COLO829 (cell line): ENCODE measurements at regions not wholly inside any gene's neighbourhood (a gene's known extent, or its start where the extent isn't known, plus 50 kb on each side); places are given as distances from the start of the nearest gene placed in this dataset.
"Not testable (repeated sequence)": the region's sequence is repeated elsewhere in the genome, so short reads cannot be mapped to it uniquely, and the experiment has no call there.

Experiments
- DNase-seq: peaks from one replicate; pipeline ENCODE4 v3.0.0; 2012; ENCODE audit warnings: low spot score

DNA sequence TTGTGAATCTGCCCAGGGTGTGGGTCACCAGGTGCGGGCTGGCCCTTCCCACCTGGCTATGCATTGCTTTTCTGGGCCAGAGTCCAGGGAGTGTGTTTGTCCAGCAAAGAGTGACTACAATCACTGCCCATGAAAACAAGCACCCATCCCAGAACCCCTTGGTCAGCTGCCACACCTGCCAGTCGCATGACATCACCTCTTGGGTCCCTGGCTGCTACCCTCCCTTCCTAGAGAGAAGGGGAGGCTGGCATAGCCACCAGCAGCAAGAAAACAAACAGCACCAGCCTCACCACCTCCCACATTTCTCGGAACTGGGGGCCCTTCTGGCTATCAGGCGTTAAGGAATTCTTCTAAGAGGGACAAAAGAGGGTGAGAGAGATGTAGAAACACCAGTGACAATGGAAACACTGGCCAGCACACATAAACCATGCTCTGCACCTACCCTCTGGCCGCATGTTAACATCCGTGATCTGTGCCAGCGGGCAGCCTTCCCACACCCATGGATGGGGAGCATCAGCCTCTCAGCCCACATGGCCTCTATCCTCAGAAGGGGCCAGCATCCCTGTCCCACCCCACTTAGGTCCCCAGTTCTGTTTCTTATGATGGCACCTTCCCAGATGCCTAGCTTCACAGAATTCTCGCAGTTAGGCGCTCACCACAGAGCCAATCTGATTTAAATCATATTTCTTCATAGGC lies 109.7 kb upstream of the GLI2 start:
- no peak for DNase-seq

DNA sequence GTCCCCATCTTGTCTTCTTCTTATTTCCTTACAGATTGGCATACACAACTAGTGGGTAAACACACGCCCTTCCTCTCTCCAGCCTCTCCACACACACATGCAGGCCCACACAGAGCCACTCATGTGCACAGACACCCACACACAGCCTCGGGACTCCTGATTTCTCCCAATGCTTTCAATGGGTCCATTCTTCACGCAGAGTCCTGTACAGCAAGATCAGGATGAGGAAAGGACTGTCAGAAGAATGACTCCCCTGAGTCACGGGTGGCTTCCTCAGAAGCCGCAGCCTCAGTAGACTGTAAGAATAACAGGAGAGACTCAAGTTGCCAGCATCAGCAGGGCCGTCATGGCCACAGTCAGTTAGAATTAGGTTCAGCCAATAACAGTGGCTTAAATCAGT lies 109.1 kb upstream of the GLI2 start:
- DNase-seq = peak; percentile 65

DNA sequence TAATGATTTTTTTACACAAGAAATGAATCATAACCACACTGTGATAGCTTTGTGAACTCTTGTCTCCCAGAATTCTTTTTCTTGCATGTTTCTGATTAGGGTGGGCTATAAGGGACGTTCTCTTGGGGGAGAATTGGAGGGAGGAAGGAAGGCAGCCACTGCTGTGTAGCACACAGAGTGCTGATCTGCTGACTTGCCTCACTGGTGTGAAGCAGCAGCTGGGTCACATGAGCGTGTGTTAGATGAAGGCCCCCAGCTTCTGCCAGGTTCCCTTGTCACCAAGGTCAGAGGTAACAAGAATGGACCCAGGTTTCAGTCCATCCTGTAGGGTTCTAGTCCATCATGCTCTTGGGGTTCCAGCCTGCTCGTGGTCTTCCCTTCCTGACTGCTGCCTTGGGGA lies 107.4 kb upstream of the GLI2 start:
- no peak for DNase-seq

DNA sequence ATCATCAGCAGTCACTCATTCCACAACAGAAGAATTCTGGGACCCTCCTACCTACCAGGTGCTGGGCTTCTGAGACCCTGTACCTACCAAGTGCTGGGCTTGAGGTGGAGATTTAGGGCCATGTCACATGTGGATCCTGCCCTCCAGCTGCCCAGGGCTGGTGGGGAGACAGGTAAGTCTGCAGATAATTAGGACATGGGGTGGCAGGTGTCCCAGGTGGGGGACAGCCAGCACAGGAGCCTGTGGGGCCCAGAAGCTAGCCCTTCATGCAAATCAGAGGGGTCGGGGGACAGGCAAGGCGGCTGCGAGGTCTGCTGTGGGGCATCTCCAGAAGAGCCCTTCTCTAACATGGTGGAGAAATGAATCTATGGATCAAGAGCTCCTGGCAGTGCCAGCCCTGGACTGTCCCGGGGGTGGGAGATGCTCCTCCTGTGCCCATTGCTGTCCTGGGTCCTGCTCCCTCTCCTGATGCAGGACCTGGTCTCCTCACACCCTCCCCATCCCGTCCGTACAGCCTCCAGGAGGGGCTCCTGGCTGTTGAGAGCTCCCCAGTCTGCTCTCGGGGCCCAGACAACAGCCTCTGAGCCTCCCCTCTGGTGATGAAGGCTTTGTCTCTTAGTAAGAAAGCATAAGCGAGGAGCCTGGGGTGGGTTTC lies 106.3 kb upstream of the GLI2 start:
- DNase-seq = no peak

DNA sequence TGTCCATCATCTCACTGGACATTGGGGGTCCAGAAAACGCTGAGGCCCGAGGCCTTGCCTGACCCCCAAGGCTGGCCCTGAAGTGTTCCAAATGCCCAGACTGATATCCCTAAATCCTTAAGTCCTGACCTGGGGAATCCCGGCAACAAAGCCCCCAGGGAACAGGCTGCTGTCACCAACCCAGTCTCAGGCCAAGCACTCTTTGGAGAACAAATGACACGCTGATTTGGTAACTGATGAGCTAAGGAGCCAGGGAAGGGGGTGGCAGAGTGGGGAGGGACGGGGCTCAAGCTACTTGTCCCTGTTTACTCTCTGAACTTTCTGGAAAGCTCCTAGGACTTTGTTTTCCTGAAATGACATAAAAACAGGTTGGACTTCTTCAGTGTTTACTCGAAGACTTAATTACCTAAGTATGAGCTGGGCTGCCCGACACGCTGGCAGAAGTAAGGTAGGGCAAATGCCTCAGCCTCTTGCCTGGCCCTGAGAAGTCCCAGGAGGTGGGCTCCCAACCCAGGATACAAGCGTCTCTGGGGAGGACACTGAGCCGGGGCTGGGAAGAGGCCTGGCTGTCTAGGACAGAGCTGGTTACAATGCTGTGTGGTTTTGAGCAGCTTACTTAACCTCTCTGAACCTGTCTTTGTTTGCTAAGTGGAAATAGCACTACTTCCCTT lies 105.5 kb upstream of the GLI2 start:
- DNase-seq = no peak

DNA sequence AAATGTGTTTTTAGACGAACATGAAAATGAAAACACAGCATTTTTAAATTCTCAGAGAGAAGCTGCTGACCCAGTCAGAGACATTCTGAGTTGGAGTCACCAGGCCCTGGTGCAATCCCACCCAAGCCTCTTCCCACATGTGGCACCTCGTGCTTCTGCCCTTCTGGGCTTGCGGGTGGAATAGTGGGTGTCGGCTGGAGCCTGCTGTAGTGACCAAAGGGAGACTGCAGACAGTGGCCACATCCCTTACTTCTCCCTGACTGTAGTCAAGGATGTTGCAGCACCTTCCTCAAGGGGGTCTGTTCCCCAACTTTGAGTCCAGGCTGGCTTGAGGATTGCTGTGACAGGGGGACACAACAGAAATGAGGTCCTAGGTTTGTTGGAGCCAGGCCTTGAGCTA lies 104.4 kb upstream of the GLI2 start:
- no peak for DNase-seq

DNA sequence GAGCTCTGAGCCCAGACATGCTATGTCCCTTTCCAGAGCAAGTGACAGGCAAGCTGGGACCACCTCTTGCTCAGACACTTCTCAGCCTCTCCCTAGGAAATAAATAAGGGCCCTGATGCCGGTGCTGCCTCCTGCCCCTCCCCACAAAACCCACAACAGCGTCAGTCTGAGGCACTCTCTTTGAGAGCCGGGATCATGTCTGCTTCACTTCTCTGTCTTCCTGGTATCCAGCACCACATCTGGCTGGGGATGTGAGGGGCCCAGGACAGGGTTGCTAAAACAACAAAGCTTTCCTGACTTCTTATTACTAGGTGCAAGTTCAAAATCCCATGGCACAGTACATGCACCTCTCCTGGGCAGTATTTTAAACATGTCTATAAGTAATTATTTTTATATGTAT lies 103.9 kb upstream of the GLI2 start:
- no peak for DNase-seq

DNA sequence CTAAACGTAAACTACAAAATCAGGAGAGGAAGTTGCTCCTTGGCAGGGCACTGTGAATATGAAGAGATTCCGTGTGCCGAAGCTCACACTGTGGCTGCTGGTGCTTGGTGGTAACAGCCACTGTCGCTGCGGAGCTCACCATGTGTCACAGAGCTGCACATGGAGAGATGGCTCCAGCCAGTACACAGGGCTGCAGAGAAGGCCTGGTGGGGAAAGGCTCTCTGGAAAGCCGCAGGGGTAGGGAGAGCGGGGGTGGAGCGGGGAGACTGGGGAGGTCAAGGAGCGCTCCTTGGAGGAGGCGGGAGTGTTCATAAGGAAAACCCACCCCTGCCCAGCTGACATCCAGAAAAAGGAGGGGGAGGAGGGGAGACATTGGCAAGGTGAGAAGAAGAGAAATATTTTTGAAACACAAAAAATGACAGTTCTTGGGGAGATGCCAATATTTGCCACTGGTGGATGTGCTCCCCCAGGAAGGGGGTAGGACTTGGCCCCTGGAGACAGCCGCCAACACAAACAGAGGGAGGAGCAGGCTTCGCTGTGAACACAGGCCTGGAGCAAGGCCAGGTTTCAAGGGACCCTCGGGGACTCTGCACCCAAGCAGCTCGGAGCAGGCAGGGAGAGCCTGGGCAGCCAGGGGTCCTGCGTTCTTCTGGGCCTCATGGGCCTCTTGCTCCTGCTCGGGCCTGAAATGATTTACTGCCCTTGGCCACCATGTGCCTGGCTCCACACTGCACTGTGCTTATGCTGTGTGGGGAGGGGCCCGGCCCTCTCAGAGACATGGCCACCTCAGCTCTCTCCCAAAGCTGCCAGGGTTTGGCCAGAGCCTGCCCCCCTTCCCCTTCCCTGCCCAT lies 102.6 kb upstream of the GLI2 start:
- no peak for DNase-seq

DNA sequence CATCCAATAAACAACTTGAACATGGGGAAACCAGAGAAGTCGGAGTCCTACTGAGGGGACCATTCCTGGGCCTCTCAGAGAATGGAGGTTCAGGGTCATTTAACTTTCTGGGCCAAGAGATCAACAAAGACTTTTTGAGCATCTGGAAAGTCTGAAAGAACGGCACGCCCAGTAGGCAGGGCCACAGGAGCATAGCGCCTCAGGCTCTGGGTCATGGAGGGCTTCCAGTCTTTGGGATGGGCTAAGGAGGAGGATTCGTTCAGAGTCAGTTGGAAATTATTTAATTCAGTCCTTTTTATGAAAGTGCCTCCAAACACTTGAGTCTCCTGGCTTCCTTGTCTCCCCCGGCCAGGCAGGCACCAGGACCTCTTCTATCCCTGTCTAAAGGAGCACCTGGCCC lies 101.1 kb upstream of the GLI2 start:
- DNase-seq = no peak

DNA sequence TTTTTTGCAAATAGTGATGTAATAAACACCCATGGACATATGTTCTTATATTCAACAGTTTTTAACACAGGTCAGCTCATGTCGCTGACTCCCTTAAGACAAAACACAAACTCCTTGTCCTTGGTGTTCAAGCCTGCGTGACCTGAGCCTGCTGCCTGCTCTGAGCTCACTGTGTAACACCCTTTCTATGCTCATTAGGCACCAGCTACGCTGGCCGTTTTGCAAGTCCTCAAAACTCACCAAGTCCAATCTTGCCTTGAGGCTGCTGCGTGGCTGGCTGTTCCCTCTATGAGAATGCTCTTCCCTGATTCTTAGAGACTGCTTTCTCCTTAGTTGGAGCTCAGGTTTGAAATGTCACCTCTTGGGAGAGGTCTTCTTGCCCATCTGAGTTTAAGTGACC lies 100.5 kb upstream of the GLI2 start:
- DNase-seq = no peak

DNA sequence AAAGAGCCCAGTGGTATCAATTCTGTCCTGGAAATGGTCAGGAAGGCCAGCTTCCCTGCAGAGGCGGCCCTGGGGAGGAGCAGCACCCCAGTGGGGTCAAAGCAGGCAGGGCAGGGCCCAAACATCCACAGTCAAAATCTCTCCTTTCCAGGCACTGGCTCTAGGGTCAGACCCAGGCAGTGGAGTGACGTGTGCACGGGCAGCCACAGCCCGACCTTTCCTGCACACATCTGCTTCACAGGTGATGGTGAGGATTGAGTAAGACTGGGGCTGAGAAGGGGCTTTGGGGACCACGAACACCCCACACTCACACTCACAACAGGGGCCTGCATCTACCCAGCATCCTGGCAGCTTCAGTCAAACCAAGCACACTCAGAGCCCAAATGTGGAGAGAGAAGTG lies 97.8 kb upstream of the GLI2 start:
- no peak for DNase-seq

DNA sequence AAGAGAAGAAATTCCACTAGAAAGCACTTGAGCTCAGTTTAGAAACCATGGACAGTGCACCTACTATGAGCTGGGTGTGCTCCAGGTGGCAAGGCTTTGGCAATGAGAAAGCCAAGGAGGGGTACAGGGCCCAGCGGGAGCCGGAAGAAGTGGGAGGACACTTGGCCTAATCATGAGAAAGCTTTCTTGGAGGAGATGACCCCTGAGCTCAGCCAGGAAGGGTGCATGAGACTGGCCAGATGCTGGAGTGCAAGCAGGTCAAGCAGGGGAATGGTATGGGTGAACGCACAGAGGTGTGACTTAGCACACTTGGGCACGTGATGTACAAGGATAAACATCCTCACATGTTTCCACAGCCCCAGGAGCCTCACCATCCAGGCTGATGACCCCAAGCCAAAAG lies 97.2 kb upstream of the GLI2 start:
- no peak for DNase-seq

DNA sequence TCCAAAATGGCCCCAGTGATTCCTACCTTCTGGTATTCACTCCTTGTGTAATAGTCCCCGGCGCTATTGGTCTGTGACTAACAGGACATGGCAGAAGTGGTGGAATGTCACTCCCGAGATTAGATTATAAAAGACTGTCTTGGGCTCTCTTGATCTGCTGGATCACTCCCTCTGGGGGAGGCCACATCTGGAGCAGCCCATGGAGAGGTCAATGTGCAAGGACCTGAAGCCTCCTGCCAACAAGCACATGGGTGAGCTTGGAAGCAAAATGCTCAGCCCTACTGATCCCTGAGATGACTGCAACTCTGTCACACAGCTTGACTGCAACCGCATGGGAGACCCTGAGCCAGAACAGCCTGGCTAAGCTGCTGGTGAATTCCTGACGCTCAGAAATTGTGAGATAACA lies 94.3 kb upstream of the GLI2 start:
- no peak for DNase-seq

DNA sequence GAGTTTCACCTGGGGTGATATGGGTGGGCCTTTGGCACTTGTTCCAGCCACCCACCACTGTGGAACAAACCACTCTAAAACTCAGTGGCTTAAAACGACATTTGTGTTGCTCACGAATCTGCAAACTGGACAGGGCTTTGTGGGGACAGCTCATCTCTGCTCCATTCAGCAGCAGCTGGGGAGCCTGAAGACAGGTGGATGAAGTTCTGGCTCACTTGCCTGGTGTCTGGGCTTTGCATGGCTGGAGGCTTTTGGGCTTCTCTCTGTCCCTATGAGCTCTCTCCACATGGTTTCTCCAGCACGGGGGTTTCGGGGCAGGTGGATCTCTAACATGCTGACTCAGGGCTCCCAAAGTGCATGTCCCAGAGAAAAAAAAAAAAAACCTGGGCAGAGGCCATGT lies 93.0 kb upstream of the GLI2 start:
- DNase-seq = no peak

DNA sequence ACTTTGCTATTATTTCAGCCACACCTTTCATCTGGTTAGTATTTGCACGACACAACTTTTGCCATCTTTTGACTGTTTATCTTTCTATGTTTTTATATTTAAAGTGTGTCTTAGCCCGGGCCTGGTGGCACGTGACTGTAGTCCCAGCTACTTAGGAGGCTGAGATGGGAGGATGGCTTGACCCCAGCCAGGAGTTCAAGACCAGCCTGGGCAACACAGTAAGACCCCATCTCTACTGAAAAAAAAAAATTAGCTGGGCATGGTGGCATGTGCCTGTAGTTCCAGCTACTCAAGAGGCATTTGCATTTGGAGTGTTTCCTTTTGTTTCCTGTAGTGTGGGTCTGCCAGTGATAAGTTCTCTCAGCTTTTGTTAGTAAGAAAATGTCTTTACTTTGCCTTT lies 88.7 kb upstream of the GLI2 start:
- DNase-seq = no peak

DNA sequence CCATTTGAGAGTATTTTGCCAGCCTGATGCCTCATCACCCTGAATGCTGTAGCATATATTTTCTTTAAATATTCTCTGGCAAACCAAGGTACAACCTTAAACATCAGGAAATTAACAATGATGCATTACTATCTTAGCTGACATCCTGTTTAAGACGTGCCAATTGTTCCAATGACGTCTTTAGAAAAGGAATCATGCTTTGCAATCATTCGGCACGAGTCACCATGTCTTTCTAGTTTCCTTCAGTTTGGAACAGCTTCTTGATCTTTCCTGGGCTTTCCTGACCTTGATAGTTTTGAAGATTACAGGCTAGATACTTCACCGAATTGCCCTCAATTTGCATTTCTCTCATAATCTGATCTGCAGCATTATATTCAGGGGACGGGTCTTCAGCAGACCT lies 88.2 kb upstream of the GLI2 start:
- no peak for DNase-seq

DNA sequence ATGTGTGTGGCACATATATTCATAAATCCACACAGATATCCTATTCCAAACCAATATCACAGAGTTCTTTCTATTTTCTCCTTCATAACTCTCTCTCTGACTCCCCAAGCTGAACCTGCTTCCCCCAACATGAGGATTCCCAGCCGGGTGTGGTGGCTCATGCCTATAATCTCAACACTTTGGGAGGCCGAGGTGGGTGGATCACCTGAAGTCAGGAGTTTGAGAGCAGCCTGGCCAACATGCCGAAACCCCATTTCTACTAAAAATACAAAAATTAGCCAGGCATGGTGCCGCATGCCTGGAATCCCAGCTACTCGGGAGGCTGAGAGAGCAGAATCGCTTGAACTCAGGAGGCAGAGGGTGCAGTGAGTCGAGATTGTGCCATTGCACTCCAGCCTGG lies 86.3 kb upstream of the GLI2 start:
- DNase-seq = not testable (repeated sequence)

DNA sequence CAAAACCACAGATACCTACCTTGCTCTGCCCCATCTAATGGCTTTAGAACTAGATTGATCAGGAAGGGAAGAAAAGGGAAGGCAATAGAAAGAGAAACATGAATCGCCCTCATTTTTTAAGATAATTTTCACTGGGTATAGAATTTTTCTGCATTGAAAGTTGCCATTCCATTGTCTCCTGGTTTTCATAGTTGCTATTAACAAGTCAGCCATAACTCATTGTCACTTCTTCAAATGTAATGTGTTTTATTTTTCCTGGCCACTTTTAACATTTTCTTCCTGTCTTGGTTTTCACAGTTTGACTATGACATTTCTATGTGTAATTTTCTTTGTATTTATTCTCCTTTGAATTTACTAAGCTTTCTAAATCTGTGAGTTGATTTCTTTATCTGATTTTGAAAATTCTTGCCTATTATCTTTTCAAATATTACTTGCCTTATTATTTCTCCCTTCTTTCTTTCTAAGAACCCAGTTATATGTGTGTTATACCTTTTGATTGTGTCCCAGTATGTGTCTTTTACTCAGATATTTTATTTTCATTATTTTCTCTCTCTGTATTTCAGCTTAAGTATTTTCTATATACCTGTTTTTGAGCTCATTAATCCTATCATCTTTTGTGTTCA lies 85.5 kb upstream of the GLI2 start:
- DNase-seq = no peak

DNA sequence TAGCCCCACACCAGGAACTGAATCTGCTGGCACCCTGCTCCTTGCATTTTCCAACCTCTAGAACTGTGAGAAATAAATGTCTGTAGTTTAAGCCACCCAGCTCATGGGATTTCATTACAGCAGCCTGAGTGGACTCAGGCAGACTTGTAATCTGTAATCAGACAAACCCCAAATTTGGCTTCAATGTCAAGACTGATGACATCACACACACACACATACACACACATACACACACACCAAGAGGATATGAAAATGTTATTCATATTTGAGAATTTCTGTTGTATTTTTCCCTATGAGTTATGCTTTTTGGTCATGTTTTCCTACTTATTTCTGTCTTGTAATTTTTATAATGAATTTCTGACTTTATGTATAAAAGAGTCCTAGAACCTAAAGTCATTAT lies 83.8 kb upstream of the GLI2 start:
- DNase-seq = no peak

DNA sequence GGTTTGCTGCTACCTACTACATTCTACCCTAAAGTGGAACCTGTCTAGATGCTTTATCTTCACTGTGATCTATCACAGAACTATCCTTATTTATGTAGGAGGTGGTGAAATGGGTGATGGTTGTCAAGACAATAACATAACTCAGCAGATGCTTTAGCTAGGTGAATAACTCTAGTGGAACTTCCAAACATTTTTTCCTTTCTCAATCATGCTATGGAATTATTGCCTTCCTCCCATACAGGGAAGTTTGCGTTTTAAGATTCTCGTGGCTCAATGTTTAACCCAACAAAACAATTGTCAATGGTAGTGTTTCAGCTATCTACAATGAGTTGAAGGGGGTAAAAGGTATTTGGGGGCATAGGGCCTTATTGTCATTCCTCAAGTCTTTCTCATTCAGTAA lies 82.6 kb upstream of the GLI2 start:
- DNase-seq = no peak

DNA sequence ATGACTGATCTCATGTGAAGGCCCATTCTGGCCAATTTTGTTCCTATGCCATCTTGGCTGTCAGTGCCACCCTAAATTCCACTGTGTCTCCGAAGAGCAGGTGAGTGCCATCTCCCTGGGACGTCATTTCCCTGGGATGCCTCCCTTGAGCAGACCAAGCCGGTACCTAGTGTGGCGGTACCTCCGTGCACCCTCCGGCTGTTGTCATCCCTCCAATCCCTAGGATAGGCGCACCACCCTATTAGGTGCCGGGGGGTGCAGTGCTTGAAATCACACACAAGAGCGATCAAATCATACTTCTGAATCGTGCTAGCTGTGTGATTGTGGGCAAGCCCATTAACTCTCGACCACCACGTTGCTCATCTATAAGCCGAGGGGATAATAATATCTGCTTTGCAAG lies 81.8 kb upstream of the GLI2 start:
- DNase-seq = no peak

DNA sequence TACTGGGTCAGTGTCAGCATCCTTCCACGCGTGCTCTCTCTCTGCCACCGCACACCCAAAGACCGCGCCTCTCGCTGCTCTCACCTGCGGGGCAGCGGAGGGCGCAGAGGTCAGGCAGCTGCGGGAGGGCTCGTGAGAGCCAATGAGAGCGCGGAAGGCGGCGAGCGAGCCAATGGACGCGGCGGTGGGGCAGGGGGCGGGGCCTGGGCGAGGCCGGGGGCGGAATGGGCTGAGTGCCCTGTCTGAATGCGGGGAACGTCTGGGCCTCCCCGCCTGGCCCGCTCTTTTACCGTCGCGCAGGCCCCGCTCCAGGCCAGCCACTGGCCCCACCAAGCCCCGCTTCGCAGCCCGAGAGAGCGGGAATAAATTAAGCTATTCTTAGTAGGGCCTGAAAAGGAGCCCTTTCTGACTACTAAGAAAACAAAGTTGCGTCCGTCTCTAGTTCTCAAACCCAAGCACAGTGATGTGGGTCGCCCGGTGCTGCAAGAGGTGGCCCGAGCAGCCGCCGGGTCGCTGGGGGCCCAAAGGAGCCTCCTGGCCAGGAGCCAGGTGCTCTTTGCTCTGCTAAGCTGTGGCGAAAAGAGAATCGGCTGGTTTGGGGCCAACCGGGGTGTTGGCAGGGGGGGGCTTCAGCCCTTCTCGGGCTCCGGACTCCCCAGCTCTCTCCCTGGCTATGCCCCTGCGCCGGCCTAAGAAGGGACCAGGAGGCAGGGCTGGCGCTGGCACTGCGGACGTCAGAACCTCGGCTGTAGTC lies 81.1 kb upstream of the GLI2 start:
- no peak for DNase-seq
